Adrenal gland (tissue), 9 donors: ENCODE measurements at regions not wholly inside any gene's neighbourhood (a gene's known extent, or its start where the extent isn't known, plus 50 kb on each side); places are given as distances from the start of the nearest gene placed in this dataset.

Experiments
- DNase-seq, 7 donors: peaks; one replicate each; pipeline ENCODE4 v3.0.0-alpha.2; 2019 to 2020
- H3K27ac ChIP-seq, 5 donors: fragments of 200-600 bp; sonication (generic) in 4 of 5; 1 replicate in 3 of 5; 2 replicates in 2 of 5; pipeline versions ENCODE4 v1.5.1 to v1.8.0; 2016 to 2020; ENCODE audit warnings: mild to moderate bottlenecking in 1 of 5
- H3K27me3 ChIP-seq: fragments of 200-600 bp; 2 replicates; pipeline ENCODE4 v1.8.0; 2021
- H3K36me3 ChIP-seq, 2 donors: fragments of 200-600 bp; replicated peaks in 1 of 2; 1 replicate in 1 of 2; 2 replicates in 1 of 2; pipeline versions ENCODE4 v1.5.1 to v1.8.0; 2018 to 2022
- H3K4me1 ChIP-seq, 2 donors: fragments of 200-600 bp; replicated peaks in 1 of 2; 1 replicate in 1 of 2; 2 replicates in 1 of 2; pipeline versions ENCODE4 v1.5.1 to v1.8.0; 2018 to 2021
- H3K4me3 ChIP-seq, 4 donors: fragments of 200-600 bp; sonication (generic) in 3 of 4; one replicate each; pipeline ENCODE4 v1.5.1; 2016 to 2018
- H3K9me3 ChIP-seq, 3 donors: fragments of 200-600 bp; sonication (generic) in 1 of 3; replicated peaks in 1 of 3; 1 replicate in 2 of 3; 2 replicates in 1 of 3; pipeline versions ENCODE4 v1.5.1 to v1.8.0; 2016 to 2021
- POLR2A ChIP-seq, 2 donors: fragments of 450-650 bp; IDR thresholded peaks; one replicate each; pipeline ENCODE4 v1.6.1; 2017; ENCODE audit warnings: antibody characterized with exemption in 2 of 2, mild to moderate bottlenecking in 2 of 2, moderate library complexity in 1 of 2
- WGBS, 4 donors: extraction: QIAGEN DNeasy Blood & Tissue Kit in 2 of 4; methylation state at CpG; one replicate each; pipeline versions ENCODE4 v1.1.5 to v1.1.7; 2013 to 2017; 5-methylcytosine and 5-hydroxymethylcytosine counted together
- intact Hi-C, 2 donors: fragments of 100-400 bp; cut with DNase I; formaldehyde crosslinking; loops; one replicate each; pipeline versions ENCODE4 v1.14.1 to v1.15.0; 2022 to 2023
- TF ChIP-seq, protein P1 (sequence below), 6 experiments: fragments of 450-650 bp in 4 of 6; fragments of 200-600 bp in 2 of 6; sonication (generic) in 1 of 6; IDR thresholded peaks; 1 replicate in 5 of 6; 2 replicates in 1 of 6; pipeline versions ENCODE4 v1.5.1 to v1.8.0; 2016 to 2021; ENCODE audit warnings: antibody characterized with exemption in 6 of 6, mild to moderate bottlenecking in 2 of 6, moderate library complexity in 1 of 6
- donor health status: healthy with polysubstance abuse.
- donor health status: Bipolar disorder and iron deficiency.
- donor health status: DM: yes; HTN: yes; CAD: no.
- donor health status: DM: no; HTN: no; CAD: no.
- donor health status: DM: no; HTN: no; CAD: no.

DNA sequence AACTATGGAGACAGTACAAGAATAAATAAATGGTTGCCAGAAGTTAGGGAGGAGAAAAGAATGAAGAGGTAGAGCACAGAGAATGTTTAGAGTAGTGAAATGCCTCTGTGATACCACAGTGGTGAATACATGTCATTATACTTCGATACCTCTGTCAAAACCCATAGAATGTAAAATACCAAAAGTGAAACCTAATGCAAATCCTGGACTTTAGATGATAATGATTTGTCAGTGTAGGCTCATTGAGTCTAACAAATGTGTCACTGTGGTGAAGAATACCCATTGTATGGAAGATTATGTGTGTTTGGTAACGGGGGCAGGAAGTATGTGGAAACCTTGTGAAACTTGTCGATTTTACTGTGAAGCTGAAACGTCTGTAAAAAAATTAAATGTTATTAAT lies 1106.5 kb upstream of the TMPRSS15 start:
- WGBS, 4 donors, result 71 to 94% (median 82%) methylated on average over 4 of the region's 4 CpGs
- Histone ChIP-seq H3K27me3 (no peaks in the 10 kb centered on the region), H3K9me3 (peaks cover 0 to 7% (median 0%) of the 10 kb centered on the region in 3 donors), H3K36me3 (no peaks in the 10 kb centered on the region), H3K4me1 (no peaks in the 10 kb centered on the region), H3K27ac (no peak overlapping the region), H3K4me3 (no peak overlapping the region)
- intact Hi-C loops, result no loop called here
- no peak for DNase-seq
- no peak for TF ChIP-seq POLR2A (IDR thresholded peaks at IDR 0.05)
- TF ChIP-seq, protein P1, sequence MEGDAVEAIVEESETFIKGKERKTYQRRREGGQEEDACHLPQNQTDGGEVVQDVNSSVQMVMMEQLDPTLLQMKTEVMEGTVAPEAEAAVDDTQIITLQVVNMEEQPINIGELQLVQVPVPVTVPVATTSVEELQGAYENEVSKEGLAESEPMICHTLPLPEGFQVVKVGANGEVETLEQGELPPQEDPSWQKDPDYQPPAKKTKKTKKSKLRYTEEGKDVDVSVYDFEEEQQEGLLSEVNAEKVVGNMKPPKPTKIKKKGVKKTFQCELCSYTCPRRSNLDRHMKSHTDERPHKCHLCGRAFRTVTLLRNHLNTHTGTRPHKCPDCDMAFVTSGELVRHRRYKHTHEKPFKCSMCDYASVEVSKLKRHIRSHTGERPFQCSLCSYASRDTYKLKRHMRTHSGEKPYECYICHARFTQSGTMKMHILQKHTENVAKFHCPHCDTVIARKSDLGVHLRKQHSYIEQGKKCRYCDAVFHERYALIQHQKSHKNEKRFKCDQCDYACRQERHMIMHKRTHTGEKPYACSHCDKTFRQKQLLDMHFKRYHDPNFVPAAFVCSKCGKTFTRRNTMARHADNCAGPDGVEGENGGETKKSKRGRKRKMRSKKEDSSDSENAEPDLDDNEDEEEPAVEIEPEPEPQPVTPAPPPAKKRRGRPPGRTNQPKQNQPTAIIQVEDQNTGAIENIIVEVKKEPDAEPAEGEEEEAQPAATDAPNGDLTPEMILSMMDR (IDR thresholded peaks at IDR 0.05), result no peak

DNA sequence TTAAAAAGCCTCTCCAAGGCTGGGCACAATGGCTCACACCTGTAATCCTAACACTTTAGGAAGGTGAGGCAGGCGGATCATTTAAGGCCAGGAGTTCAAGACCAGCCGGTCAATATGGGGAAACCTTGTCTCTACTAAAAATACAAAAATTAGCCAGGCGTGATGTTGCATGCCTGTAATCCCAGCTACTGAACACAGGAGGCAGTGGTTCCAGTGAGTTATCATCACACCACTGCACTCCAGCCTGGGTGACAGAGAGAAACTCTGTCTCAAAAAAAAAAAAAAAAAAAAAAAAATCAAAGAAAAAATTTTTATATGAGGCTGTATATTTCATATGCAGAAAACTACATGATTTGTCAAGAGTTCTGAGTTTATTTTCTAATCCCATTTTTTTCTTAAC lies 1107.1 kb upstream of the TMPRSS15 start:
- TF ChIP-seq, protein P1 (IDR thresholded peaks at IDR 0.05), result no peak
- TF ChIP-seq POLR2A (IDR thresholded peaks at IDR 0.05), result no peak
- no peak overlapping the region for H3K4me3 ChIP-seq
- 90 to 98% (median 97%) methylated on average over 3 of the region's 3 CpGs for WGBS, 4 donors
- H3K9me3 ChIP-seq, result peaks cover 0 to 7% (median 0%) of the 10 kb centered on the region in 3 donors
- H3K27me3 ChIP-seq, result no peaks in the 10 kb centered on the region
- H3K36me3 ChIP-seq, result no peaks in the 10 kb centered on the region
- no peak for DNase-seq
- intact Hi-C loops, result no loop called here
- no peak overlapping the region for H3K27ac ChIP-seq
- no peaks in the 10 kb centered on the region for H3K4me1 ChIP-seq

DNA sequence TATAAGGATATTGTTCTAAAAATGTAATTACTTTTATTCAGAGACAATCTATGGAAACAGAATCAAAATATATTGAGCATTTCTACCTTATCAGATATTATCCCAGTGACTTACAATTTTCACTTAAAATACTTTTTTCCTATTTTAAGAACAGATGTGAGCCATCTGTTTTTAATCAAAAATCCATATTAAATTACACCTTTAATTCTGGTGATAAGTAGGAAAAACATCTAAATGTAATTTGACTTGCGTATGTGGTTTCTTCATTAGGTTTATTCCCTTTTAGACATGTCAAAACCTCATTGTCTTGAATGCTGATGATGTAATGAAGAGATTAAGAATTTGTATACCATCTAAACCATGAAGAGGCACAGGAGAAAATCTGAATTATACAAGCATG lies 1118.8 kb upstream of the TMPRSS15 start:
- Histone ChIP-seq H3K36me3 (no peaks in the 10 kb centered on the region), H3K9me3 (peaks cover 0 to under 1% (median 0%) of the 10 kb centered on the region in 3 donors), H3K27me3 (no peaks in the 10 kb centered on the region), H3K4me3 (no peak overlapping the region), H3K27ac (no peak overlapping the region), H3K4me1 (peaks cover 0 to 8% of the 10 kb centered on the region in 2 donors)
- intact Hi-C loops, result no loop called here
- TF ChIP-seq, protein P1 (IDR thresholded peaks at IDR 0.05), result no peak
- no peak for TF ChIP-seq POLR2A (IDR thresholded peaks at IDR 0.05)
- no peak for DNase-seq
- WGBS, 4 donors, result 81 to 88% (median 83%) methylated on average over 1 of the region's 1 CpG

DNA sequence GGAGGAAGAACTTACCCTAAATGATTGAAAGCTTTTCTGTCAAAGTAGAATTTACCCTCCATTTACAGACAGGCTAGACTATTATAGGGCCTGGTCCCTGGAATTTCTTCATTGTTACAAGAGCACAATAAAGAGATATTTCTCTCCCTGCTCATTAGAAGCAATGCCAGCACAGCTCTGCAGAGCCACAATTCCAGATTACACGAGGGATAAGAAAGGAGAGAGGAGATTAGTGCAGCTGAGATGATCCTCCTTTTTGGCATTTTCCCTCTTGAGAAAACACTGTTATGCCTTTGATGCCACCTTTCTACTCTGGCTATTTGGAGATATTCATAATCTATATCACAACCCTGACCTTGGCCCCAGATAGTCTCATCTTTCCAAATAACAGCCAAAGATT lies 1119.5 kb upstream of the TMPRSS15 start:
- Histone ChIP-seq H3K27ac (no peak overlapping the region), H3K9me3 (peaks cover 0 to 3% (median 0%) of the 10 kb centered on the region in 3 donors), H3K27me3 (no peaks in the 10 kb centered on the region), H3K4me3 (no peak overlapping the region), H3K4me1 (peaks cover 0 to 8% of the 10 kb centered on the region in 2 donors), H3K36me3 (no peaks in the 10 kb centered on the region)
- intact Hi-C loops, result no loop called here
- DNase-seq, result no peak
- WGBS, 4 donors, result 25 to 39% (median 36%) methylated on average over 1 of the region's 1 CpG
- no peak for TF ChIP-seq POLR2A (IDR thresholded peaks at IDR 0.05)
- TF ChIP-seq, protein P1 (IDR thresholded peaks at IDR 0.05), result no peak
